ENCODE measurements at regions not wholly inside any gene's neighbourhood (a gene's known extent, or its start where the extent isn't known, plus 50 kb on each side); places are given as distances from the start of the nearest gene placed in this dataset.

DNA sequence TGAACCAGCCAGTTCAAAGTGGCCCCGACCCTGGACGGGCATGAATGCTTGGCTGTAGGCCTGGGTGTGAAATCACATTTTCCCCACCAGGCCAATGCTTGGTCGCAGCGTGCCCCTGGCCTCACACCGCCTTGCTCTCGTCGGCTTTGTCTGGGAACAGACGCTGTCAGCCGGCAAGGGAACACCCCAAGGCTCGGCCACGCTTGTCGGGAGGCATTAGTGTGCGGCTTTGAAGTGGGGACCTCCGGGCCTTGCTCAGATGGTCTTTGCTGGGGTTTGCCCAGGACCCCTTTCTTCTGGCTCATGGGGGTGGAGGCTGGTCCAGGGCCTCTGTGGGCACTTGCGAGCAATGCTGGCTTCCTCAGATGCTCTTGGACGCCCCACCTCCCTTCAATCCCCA lies 79.1 kb downstream of the INHBB start:
- no peak for DNase-seq (ENCODE audit: low read depth)

DNA sequence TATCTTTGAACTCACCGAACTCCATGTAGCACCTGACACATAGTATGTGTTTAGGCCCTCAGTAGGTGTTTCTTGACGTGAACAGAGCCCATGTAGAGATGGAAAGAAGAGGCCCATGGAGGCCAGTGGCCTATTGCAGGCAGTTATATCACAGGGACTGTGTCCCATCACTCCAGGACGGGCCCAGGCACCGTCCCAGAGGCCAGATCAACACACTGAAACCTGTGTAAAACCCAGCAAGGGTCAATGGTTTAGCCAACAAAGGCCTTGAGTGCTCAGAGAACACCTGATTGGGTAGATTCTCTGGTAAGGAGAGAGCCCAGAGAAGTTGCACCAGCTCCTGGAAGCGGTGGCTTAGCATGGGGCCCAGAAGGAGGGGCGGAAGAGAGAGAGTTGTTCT lies 82.8 kb downstream of the INHBB start:
- no peak for DNase-seq (ENCODE audit: low read depth)

DNA sequence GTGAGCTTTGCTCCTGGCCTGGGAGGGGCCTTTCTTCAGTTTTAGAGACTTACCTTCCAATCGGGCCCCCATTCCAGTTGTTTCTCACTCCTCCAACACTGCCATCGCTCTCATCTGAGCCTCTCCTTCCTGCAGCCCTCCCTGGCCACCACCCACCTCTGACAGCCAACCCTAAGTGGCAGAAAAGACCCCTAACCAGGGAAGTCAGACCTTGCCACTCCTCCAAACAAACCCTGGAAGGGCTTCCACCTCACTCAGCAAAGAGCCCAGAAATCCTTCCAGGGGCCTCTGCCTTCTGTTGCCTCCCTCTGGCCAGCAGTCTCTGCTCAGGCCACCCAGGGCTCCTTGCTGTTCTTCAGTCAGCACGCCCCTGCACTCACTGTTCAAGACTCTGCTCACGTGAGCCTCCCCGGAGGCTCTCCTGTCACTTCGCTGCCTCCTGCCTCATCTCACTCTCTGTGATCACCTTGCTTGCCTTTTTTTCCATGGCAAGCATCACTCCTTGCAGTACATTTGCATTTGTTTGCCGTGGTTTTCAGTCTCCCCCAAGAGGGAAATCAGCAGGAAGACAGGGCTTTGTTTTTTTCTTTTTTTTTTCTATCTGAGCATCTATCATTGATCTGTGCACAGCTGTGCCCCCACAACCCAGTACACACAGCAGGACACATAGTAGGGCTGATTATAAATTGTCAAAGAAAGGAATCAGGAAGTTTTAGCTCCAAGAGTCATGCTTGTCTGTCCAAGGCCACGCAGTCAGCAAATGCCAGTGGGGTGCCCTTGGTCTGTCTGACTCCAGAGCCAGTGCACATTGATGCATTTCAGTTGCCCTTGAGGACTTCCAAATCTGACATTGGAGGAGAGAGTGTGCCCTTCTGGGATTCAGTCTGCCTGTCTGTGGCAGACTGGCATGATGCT lies 83.9 kb downstream of the INHBB start:
- no peak for DNase-seq (ENCODE audit: low read depth)

DNA sequence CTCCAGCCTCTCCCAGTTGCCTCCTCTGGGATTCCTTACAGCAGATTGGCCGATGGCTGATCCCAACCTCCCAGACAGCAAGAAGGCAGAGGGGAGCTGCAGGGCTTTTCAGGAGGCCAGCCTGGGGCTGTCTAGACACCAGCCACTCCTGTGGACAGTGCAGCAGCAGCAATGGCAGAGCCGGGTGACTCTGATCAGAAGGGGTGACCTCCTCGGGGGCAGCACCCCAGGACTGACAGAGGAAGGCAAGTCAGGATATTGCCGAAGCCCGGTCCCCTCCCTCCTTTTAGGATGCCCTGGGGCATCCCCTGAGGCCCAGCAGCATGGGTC lies 84.5 kb downstream of the INHBB start:
- no peak for DNase-seq (ENCODE audit: low read depth)

DNA sequence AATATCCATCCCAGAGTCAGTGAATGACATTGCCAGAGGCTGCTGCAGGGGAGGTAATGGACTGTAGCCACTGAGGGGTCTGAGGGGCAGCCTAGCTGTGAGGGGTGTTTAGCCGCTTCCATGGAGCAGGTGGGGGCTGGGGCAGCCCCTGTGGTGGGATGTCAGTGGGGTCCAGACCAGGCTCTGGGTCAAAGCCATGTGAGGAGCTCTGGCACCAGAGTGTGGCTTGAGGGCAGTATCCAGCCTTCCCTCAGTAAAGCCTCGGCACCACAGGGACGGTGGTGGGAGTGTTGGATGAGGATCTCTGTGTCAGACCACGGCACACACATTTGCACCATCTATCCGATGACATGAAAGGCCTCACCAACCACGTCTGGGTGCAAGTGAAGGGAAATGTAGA lies 85.0 kb downstream of the INHBB start:
- DNase-seq (ENCODE audit: low read depth), result no peak

DNA sequence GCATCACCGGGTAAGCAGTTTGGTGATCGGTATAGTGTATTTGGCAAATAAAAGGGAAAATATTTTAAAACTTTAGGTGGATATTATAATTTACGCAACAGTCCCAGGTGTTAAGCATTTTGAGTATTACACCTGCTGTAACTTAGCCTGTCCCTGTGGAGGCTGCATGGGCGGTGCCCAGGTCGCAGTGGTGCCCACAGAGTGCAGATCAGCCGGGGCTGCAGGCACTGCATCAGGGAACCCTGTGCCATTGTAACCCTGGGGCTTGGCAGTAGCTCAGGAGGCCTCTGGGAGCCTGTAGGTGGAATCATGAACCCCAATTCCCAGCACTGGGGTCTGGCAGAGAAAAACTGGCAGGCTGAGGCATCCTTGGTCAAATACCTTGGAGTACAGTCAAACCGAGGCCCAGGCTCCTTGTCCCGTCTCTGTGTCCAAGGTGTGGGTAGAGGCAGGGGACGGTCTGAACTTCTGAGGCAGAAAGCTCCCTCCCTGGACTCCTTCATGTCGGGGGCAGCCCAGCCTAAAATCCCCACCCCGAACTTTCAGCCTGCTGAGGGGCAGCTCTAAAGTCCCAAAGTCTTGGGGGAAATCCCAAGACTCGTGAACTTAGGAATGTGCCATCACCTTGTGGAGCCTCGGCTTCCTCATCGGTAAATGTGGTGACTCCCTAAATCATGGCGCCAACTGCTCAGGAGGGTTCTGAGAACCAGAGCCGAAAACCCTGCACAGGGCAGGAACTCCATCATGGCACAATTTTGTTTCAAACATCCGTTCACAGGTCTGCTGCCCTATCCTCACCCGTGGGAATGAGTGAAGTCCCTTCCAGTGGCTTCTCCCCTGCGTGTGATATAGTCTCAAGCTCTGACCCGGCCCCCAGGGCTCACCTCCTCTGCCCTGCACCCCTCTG lies 85.7 kb downstream of the INHBB start:
- DNase-seq (ENCODE audit: low read depth), result no peak

DNA sequence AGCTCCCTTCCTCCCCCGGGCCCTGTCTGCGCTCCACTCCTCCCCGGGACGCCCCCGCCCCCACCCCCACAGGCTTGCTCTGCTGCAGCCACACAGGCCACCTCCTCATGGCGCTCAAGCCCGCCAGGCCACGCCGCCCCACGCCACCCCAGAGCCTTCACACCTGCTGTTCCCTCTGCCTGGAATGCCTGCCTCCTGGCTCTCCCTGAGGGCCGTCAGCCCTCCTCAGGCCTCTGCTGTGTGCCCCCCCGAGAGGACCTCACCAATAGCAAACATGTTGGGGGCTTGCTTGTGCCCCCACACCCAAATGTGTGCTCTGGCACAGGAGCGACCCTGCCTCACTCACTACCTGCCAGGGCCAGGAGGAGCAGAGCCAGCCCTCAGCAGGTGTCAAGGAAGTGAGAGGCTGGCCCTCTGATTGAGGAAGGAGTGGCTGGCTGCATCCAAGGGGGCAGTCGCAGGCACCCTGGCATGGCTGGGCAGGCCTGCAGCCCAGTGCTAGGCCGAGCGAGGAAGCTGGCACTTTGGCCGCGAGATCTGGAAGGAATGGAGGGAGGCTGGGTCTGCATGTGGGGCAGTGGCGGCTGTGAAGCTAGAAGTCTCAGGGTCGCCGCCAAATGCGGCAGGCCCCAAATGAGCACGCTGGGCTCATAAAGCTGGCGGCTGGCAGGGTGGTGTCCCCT lies 86.5 kb downstream of the INHBB start:
- DNase-seq (ENCODE audit: low read depth), result no peak

DNA sequence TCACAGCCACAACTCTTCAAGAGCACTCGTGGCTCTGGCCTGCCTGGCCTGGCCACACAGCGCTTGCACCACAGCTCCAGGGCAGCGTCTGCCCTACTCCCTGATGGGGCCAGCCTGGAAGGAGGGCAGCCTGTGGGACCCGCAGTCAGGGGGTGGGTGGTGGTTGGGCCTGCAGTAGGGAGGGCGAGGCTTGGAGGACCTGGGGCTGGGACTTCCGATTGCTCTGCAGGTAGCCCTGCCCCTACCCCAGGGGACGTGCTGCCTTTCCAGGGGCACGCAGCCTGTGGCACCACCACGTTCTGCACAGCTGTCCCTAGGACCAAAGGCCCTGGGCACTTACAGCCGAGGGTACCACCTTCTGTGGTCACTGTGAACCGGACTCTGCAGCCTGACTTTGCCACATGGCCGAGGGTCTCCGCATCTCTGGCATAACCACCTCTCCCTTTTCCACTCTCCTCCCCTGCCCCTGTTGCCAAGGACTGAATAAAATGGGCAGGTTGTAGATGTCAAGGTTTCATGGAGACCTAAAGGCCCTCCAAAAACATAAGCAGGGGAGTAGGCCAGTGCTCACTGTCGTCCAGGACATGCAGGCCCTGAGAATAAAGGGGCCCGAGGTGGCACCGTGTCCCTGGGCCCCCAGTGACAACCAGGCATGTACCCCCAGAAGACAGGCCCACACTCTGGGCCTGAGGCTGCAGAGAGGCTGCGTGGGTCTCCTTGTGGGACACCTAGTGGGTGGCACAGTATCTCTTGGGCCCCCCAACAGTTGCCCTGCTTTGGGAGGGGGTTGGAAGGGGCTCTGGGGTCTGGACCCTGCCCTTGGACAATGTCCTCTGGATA lies 87.3 kb downstream of the INHBB start:
- DNase-seq (ENCODE audit: low read depth), result no peak

DNA sequence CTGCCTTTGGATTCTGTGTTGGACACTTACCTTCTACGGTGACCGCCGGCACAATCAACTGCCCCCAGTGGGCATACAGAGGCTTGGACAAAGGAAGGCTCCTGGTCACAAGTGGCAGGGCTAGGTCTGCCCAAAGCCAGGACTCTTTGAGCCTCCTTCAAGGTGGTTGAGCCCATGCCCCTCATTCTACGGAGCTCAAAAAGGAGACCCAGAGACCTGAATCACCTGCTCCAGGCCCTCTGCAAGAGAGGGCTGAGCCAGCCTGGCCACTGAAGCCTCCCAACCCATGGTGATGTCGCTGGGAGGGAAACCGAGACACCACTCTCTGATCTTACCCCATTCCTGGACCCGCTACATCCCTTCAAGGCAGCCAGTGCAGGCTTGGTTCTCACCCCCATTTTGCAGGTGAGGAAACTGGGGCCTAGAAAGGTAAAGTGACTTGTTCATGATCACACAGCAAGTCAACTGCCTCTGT lies 87.9 kb downstream of the INHBB start:
- DNase-seq (ENCODE audit: low read depth), result no peak

DNA sequence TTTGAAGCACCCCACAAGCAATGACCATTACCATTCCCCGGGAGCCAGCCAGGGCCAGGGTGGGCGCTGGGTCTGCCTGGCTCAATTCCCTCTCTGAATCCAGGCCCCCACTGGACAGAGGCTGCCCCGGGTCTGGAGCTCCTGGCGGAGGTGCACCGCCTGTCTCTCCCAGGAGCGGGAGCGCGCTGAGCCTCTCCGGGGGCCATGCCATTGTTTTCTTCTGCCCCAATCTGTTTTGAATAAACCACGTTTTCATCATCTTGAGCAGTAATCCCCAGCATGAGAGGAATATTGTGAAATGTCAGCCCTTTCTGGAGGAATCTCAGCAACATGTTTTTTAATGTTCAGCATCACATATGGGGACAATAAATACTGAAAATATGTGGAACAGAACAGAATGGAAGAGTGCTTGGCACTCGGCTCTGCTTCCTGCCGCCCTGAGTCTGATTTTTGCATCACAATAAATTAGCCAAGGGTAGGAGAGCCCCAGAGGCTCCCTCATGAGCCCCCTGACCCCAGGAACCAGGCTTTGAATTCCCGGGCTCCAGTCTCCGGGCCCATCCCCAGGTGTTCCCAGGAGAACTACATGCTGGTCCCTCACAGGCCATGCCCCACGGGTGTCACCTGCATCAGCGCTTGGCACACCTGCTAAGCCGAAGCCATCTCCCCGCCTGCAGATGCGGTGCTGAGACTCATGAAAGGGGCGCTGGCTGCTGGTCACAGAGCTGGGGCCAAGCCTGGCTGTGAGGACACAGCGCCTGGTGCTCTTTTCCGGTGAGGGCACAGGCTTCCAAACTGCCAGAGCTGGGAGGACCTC lies 88.8 kb downstream of the INHBB start:
- peak; percentile 50 for DNase-seq (ENCODE audit: low read depth)

DNA sequence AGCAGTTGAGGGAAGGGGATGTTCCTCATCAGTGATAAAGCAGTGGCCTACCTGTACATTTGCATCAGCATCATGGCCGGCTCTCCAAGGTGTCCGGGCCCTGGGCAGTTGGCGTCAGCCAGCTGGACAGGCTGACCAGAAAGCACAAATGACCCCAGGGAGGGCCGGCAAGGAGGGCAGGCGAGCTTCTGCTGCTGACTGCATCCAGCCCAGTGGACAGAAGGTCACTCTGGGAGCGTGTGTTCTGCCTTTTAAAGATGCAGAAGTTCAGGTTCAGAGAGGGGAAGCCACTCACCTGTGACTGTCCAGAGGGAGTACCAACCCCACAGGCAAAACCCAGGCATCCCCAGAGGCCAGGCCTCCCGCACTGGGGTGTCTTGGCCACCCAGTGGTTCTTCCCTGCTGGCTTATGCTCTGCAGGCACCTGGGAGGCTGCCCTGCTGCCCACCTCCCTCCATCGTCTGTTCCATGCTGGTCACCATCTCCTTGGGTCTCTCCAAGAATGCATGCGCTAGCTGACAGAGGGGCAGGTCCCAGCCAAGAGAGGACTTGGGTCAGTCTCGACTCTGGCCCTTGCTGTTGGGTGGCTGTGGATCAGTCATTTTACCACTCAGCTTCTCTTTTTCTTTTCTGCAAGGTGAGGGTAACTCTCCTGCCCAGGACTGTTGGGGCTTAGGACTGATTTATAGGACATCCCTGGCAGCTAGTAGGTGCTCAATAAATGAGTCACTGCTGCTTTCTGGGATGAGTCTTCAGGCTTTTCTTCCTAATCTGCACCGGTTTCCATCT lies 89.9 kb downstream of the INHBB start:
- DNase-seq (ENCODE audit: low read depth), result no peak

DNA sequence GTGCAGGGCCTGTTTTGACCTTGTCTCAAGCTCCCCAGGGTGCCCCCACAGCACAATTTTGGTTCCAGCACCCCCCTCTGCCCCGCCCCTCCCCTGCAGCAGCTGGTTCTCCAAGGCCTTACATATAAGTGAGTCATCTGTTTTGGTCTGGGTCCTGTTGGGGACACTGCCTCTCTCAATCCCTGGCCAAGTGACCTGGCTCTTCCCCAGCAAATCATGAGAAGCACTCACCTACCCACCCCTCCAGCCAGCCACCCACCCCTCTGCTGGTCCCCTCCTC lies 90.5 kb downstream of the INHBB start:
- DNase-seq (ENCODE audit: low read depth), result peak; percentile 37

DNA sequence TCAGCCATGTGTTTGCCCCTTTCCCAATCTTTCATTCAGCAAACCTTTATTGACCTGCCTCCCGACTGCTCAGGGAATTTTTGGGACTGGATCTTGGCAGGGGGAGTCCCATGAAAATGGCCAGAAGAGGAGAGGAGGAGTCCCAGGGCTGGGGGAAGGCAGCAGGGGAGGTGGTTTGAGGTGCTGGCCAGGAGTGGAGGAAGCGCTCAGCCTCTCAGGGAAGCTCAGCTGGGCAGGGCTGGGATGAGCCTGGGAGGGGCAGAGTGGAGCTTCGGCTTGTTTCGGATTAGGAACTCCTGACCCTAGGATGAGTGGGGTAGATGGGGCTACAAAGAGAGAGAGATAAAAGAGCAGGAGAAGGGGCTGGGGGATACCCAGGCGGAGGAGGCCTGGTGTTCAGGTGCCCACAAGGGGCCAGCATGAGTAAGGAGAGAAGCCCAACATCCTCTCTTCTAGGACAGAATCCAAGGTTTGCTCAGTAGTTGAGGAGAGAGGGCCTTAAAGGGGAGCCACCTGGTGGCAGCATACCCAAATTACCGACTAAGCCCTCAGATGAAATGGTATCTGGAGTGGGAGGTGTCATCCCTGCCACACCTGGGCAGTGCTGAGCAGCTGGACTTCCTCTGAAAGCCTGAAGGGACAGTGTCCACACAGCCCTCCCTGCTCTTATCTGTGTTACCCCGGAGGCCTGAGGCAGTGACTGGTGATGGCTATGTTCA lies 91.1 kb downstream of the INHBB start:
- peak; percentile 47 for DNase-seq (ENCODE audit: low read depth)

DNA sequence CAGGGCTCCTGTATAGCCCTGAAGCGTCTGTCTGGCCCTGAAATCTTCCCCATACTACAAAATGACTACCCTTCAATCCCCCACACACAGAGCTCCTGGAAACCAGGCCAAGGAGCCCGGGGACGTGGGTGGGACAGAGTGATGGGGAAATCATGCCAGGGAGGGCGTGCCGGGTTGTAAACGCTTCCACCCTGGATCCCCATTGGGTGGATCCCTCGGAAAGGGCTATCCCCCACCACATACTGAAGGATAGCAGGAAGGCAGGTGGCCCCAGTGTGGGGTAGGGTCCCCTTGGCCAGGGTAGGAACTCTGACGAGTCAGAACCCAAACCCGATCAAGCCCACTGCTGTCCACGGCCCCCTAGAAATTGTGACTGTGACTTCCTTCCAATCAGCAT lies 91.7 kb downstream of the INHBB start:
- no peak for DNase-seq (ENCODE audit: low read depth)

DNA sequence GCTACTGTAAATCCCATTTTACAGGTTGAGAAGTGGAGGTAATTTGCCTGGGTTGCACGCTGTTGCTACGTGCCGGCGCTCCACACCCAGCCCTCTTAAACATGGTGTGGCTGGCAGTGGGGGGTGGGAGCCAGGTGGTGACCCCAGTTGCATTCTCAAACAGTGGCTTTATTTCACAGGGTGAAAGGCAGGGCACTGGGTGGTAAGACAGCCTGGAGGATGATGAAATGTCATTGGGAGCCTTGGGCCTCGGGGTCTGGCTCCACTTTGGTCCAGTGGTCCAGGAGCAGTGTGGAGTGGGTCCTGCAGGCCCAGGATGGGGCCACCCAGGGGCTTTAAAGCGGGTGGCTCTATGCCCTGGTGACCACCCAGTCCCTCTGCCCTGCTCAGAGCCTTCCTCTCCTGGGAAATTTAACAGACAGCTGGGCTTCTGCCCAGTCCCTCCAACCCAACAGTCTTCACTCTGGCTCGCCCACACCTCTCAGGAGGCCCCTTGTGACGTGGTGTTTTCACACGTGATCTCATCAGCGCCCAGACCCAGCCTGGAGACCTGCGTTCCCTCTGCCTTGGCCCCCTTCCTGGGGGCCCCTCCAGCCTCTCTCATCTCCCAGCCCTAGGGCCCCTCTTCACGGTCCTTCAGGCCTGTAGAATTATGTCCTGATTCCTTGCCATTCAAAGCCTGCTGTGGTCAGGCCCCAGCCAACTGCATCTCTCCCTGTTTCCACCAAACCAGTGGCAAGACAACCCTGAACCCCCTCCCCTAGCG lies 92.5 kb downstream of the INHBB start:
- no peak for DNase-seq (ENCODE audit: low read depth)

DNA sequence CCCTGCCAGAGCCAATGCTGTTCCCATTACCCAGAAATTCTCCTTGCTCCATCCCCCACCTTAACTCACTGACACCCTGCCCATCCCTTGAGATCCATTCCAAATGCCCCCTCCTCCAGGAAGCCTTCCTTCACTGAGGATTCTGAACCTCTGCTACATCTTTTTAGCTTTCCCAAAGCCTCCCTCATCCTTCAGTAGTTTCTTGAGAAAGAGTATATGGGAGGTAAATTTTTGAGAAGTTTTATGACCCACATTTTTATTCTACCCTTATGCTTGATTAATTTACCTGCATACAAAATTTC lies 93.1 kb downstream of the INHBB start:
- no peak for DNase-seq (ENCODE audit: low read depth)

DNA sequence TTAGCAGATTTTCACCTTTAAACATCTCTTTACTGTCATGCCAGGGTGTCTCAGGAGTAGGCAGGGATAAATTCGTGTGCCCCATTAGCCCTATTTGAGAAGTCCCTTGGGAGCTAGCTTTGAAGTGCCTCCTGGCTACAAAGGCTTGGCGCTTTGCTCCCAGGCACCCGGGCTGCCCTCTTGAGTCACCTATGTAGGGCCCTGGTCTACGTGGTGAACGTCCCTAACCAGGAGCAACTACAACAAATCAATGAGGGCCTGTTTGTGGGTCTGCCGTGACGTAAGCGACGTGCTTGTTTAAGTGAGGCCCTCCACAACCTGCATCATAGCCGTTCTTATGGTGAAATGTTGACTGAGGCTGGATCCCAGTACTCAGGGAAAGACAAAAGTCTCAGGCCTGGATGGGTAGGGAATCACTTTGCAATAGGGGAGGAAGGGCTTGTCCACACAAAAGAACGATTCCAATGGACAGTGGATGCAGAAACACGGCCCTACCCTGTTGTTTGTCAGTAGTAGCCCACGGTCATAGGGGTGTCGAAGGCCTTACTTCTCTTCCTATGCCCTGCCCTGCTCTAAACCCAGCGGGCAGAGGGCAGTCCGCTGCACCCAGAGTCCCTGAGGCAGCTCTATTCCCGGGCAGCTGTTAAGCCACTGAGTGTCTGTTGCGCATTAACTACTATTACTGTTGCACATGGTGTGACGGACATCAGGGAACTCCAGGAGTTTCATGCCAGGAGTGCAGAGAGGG lies 93.9 kb downstream of the INHBB start:
- no peak for DNase-seq (ENCODE audit: low read depth)
